Transverse colon (tissue), 4 donors: ENCODE measurements at regions not wholly inside any gene's neighbourhood (a gene's known extent, or its start where the extent isn't known, plus 50 kb on each side); places are given as distances from the start of the nearest gene placed in this dataset.

Source experiments
- EP300 ChIP-seq: sonication (generic); formaldehyde crosslinking; IDR thresholded peaks from one replicate; pipeline ENCODE4 v1.6.1; 2017; ENCODE audit warnings: antibody characterized with exemption, low read depth
- POLR2A ChIP-seq: fragments of 450-650 bp; IDR thresholded peaks from one replicate; pipeline ENCODE4 v1.6.1; 2016; ENCODE audit warnings: antibody characterized with exemption, mild to moderate bottlenecking, moderate library complexity
- POLR2AphosphoS5 ChIP-seq, 3 donors: sonication (generic); formaldehyde crosslinking; IDR thresholded peaks; one replicate each; pipeline ENCODE4 v1.6.1; 2016; ENCODE audit warnings: antibody characterized with exemption in 3 of 3
- TF ChIP-seq, protein P1 (sequence below), 5 experiments: fragments of 200-600 bp in 3 of 5; fragments of 450-650 bp in 2 of 5; sonication (generic) in 3 of 5; IDR thresholded peaks; 1 replicate in 2 of 5; 2 replicates in 3 of 5; pipeline ENCODE4 v1.5.1; 2016 to 2017; ENCODE audit warnings: antibody characterized with exemption in 5 of 5, inconsistent platforms in 3 of 5, mild to moderate bottlenecking in 2 of 5, moderate library complexity in 1 of 5

DNA sequence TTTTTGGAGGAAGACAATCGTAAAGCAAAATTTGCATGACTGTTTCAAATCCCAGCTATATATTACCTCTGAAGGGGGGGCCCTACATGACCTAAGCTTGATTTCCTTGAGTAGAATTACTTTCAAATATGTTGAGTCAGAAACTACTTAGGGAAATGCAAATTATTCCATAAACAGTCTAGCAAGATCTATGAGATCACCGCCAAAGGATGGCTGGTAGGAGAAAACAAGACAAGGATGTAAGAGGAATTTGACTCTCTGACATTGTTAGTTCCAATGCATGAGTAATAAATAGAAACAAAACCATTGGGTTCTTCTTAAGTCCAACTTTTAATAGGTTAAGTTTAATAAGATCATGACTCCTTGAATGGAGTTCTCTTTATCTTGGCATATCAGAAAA, 561.4 kb downstream of the CDY2B start:
- TF ChIP-seq, protein P1, sequence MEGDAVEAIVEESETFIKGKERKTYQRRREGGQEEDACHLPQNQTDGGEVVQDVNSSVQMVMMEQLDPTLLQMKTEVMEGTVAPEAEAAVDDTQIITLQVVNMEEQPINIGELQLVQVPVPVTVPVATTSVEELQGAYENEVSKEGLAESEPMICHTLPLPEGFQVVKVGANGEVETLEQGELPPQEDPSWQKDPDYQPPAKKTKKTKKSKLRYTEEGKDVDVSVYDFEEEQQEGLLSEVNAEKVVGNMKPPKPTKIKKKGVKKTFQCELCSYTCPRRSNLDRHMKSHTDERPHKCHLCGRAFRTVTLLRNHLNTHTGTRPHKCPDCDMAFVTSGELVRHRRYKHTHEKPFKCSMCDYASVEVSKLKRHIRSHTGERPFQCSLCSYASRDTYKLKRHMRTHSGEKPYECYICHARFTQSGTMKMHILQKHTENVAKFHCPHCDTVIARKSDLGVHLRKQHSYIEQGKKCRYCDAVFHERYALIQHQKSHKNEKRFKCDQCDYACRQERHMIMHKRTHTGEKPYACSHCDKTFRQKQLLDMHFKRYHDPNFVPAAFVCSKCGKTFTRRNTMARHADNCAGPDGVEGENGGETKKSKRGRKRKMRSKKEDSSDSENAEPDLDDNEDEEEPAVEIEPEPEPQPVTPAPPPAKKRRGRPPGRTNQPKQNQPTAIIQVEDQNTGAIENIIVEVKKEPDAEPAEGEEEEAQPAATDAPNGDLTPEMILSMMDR (IDR thresholded peaks at IDR 0.05): no peak
- no peak for TF ChIP-seq POLR2A
- TF ChIP-seq POLR2AphosphoS5 (IDR thresholded peaks at IDR 0.05): no peak
- TF ChIP-seq EP300: no peak
